Right lobe of liver (tissue), 6 donors: ENCODE measurements at regions not wholly inside any gene's neighbourhood (a gene's known extent, or its start where the extent isn't known, plus 50 kb on each side); places are given as distances from the start of the nearest gene placed in this dataset.
"Not testable (repeated sequence)": the region's sequence is repeated elsewhere in the genome, so short reads cannot be mapped to it uniquely, and the experiment has no call there.

Source experiments
- ATAC-seq, 4 donors: fragments of 200-7000 bp; cut with Tn5 transposase; one replicate each; pipeline ENCODE4 v1.9.1; 2020; ENCODE audit warnings: mild to moderate bottlenecking in 4 of 4, moderate library complexity in 4 of 4
- DNase-seq, 3 donors: peaks; one replicate each; pipeline ENCODE4 v3.0.0-alpha.2; 2020
- H3K27ac ChIP-seq, 3 donors: fragments of 200-600 bp; one replicate each; pipeline ENCODE4 v1.8.0; 2022
- H3K27me3 ChIP-seq, 2 donors: fragments of 200-600 bp; one replicate each; pipeline ENCODE4 v1.8.0; 2022
- H3K36me3 ChIP-seq, 4 donors: fragments of 200-600 bp; sonication (generic) in 1 of 4; one replicate each; pipeline versions ENCODE4 v1.5.1 to v1.8.0; 2017 to 2022; ENCODE audit warnings: control low read depth in 1 of 4
- H3K4me1 ChIP-seq, 4 donors: fragments of 200-600 bp; sonication (generic) in 1 of 4; one replicate each; pipeline versions ENCODE4 v1.5.1 to v1.8.0; 2017 to 2022; ENCODE audit warnings: control low read depth in 1 of 4
- H3K4me3 ChIP-seq, 3 donors: fragments of 200-600 bp; one replicate each; pipeline ENCODE4 v1.8.0; 2022
- H3K9me3 ChIP-seq, 4 donors: fragments of 200-600 bp; sonication (generic) in 1 of 4; one replicate each; pipeline versions ENCODE4 v1.5.1 to v1.8.0; 2017 to 2022; ENCODE audit warnings: control low read depth in 1 of 4
- CTCF ChIP-seq, 4 donors: fragments of 200-600 bp in 3 of 4; fragments of 450-650 bp in 1 of 4; IDR thresholded peaks; one replicate each; pipeline versions ENCODE4 v1.5.1 to v1.8.0; 2016 to 2022; ENCODE audit warnings: antibody characterized with exemption in 4 of 4, mild to moderate bottlenecking in 2 of 4
- POLR2A ChIP-seq: fragments of 450-650 bp; IDR thresholded peaks from one replicate; pipeline ENCODE4 v1.6.1; 2017; ENCODE audit warnings: antibody characterized with exemption, mild to moderate bottlenecking
- WGBS: methylation state at CpG from one replicate; pipeline ENCODE4 v1.1.6; 2018; ENCODE audit warnings: low coverage, low lambda C conversion rate; ENCODE audit not compliant: insufficient coverage; ENCODE audit errors: missing lambda C conversion rate; 5-methylcytosine and 5-hydroxymethylcytosine counted together
- intact Hi-C, 2 donors: fragments of 100-400 bp; cut with DNase I; formaldehyde crosslinking; loops; one replicate each; pipeline versions ENCODE4 v1.11.2 to v1.14.1; 2022
- donor health status: DM: no; HTN: yes; CAD: no.
- donor health status: DM: no; HTN: no; CAD: no.
- donor health status: DM: no; HTN: no; CAD: no.
- donor health status: DM: no; HTN: yes; CAD: no.
- donor health status: DM: no; HTN: yes; CAD: no.

GRCh38 chr11:34783816-34784317, 132.3 kb downstream of the APIP start:
- DNase-seq: peak; percentile 38 to 77 (median 76)
- Histone ChIP-seq H3K27me3 (no peaks in the 10 kb centered on the region), H3K36me3 (no peaks in the 10 kb centered on the region), H3K27ac (peak overlapping the region; percentile 72 to 84 (median 77)), H3K4me3 (peak overlapping the region in 2 of 3 donors; percentile 15 to 19), H3K9me3 (no peaks in the 10 kb centered on the region), H3K4me1 (peaks cover 0 to 23% (median 0%) of the 10 kb centered on the region in 4 donors)
- 22% methylated on average over 3 of the region's 3 CpGs for WGBS
- no peak for TF ChIP-seq CTCF (IDR thresholded peaks at IDR 0.05)
- no peak for TF ChIP-seq POLR2A
- peak; percentile 84 to 91 (median 91) for ATAC-seq
- intact Hi-C loops: no loop called here

GRCh38 chr11:34781826-34782225, 134.4 kb downstream of the APIP start:
- H3K27me3 ChIP-seq, intact Hi-C loops, H3K36me3 ChIP-seq, H3K4me3 ChIP-seq, H3K27ac ChIP-seq, H3K9me3 ChIP-seq, ATAC-seq, DNase-seq: not testable (repeated sequence)
- H3K4me1 ChIP-seq: peaks cover 0 to 23% (median 0%) of the 10 kb centered on the region in 4 donors

- 40% methylated on average over 2 of the region's 4 CpGs for WGBS
- Histone ChIP-seq H3K4me1 (peaks cover 0 to 22% (median 11%) of the 10 kb centered on the region in 4 donors), H3K27me3 (no peaks in the 10 kb centered on the region), H3K4me3 (no peak overlapping the region), H3K9me3 (no peaks in the 10 kb centered on the region), H3K36me3 (no peaks in the 10 kb centered on the region), H3K27ac (peak overlapping the region in 2 of 3 donors; percentile 39 to 60)
- peak; percentile 93 to 98 (median 94) for ATAC-seq
- intact Hi-C loops: no loop called here
- TF ChIP-seq POLR2A (peak; percentile 29), CTCF (IDR thresholded peaks at IDR 0.05) (no peak)
- peak in 2 of 3 donors; percentile 58 to 78 for DNase-seq
Measured at GRCh38 chr11:34775417-34775888, 140.7 kb downstream of the APIP start.

GRCh38 chr11:34774604-34775003, 141.6 kb downstream of the APIP start:
- H3K27ac ChIP-seq: peak overlapping the region in 2 of 3 donors; percentile 39 to 60
- no peaks in the 10 kb centered on the region for H3K27me3 ChIP-seq
- no peaks in the 10 kb centered on the region for H3K9me3 ChIP-seq
- H3K36me3 ChIP-seq: no peaks in the 10 kb centered on the region
- TF ChIP-seq CTCF (IDR thresholded peaks at IDR 0.05) (no peak), POLR2A (no peak)
- 29% methylated on average over 2 of the region's 2 CpGs for WGBS
- ATAC-seq: peak in 1 of 4 donors; percentile 5
- DNase-seq: no peak
- H3K4me3 ChIP-seq: no peak overlapping the region
- intact Hi-C loops: no loop called here
- peaks cover 0 to 22% (median 11%) of the 10 kb centered on the region in 4 donors for H3K4me1 ChIP-seq

- peaks cover 0 to 22% (median 11%) of the 10 kb centered on the region in 4 donors for H3K4me1 ChIP-seq
- intact Hi-C loops: no loop called here
- no peak overlapping the region for H3K4me3 ChIP-seq
- ATAC-seq (peak; percentile 41 to 77 (median 55)), DNase-seq (no peak)
- H3K27ac ChIP-seq: peak overlapping the region in 1 of 3 donors; percentile 60
- H3K36me3 ChIP-seq: no peaks in the 10 kb centered on the region
- H3K9me3 ChIP-seq: no peaks in the 10 kb centered on the region
- TF ChIP-seq CTCF (IDR thresholded peaks at IDR 0.05) (no peak), POLR2A (no peak)
- no peaks in the 10 kb centered on the region for H3K27me3 ChIP-seq
- 11% methylated on average over 1 of the region's 1 CpG for WGBS
Measured at GRCh38 chr11:34773826-34774225, 142.4 kb downstream of the APIP start.
